GM12892 (cell line): ENCODE measurements at regions not wholly inside any gene's neighbourhood (a gene's known extent, or its start where the extent isn't known, plus 50 kb on each side); places are given as distances from the start of the nearest gene placed in this dataset.

Source experiments
- POLR2A ChIP-seq: IDR thresholded peaks from 2 replicates; pipeline ENCODE4 v1.6.1; 2011; ENCODE audit warnings: low read depth, low read length, control low read depth
- TAF1 ChIP-seq: IDR thresholded peaks from 2 replicates; pipeline ENCODE4 v1.6.1; 2011; ENCODE audit warnings: low read depth, mild to moderate bottlenecking, control low read depth, low read length, borderline replicate concordance

DNA sequence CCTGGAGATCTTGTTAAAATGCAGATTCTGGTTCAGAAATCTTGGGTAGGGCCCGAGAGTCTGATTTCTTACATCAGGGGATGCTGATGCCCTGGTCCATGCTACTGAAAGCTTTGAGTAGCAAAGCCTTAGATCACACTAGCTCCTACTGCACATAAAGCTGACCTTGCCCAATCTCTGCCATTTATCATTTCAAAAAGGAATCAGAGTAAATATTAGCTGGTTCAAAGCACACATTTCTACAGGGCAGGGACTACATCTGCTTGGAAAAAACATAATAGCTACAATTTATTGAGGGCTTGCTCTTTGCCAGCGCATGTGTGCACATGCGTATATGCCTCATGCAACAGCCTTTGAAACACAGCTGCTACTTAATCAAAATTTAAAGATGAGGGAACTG lies 440.4 kb upstream of the ARID1B start:
- no peak for TF ChIP-seq POLR2A
- no peak for TF ChIP-seq TAF1
